Gastroesophageal sphincter (tissue), 4 donors: ENCODE measurements at regions not wholly inside any gene's neighbourhood (a gene's known extent, or its start where the extent isn't known, plus 50 kb on each side); places are given as distances from the start of the nearest gene placed in this dataset.
A peak's percentile ranks its signal among the peaks of the same experiment; 100 is the strongest.

Experiments used
- ATAC-seq: fragments of 150-250 bp; one replicate; pipeline ENCODE4 v1.9.1; 2016; ENCODE audit warnings: mild to moderate bottlenecking, moderate library complexity
- H3K27ac ChIP-seq, 4 donors: fragments of 200-600 bp; sonication (generic) in 3 of 4; 1 replicate in 3 of 4; 2 replicates in 1 of 4; pipeline ENCODE4 v1.5.1; 2016 to 2019
- H3K27me3 ChIP-seq: fragments of 200-600 bp; sonication (generic); one replicate; pipeline ENCODE4 v1.5.1; 2019
- H3K36me3 ChIP-seq, 2 donors: fragments of 200-600 bp; sonication (generic); one replicate each; pipeline ENCODE4 v1.5.1; 2019; ENCODE audit warnings: control low read depth in 1 of 2
- H3K4me1 ChIP-seq, 3 donors: fragments of 200-600 bp; sonication (generic); 1 replicate in 2 of 3; 2 replicates in 1 of 3; pipeline ENCODE4 v1.5.1; 2016 to 2019; ENCODE audit warnings: control low read depth in 2 of 3
- H3K4me3 ChIP-seq, 2 donors: fragments of 200-600 bp; sonication (generic); one replicate each; pipeline ENCODE4 v1.5.1; 2019; ENCODE audit warnings: mild to moderate bottlenecking in 1 of 2, moderate library complexity in 1 of 2
- H3K9me3 ChIP-seq, 3 donors: fragments of 200-600 bp; sonication (generic); one replicate each; pipeline ENCODE4 v1.5.1; 2017 to 2019; ENCODE audit warnings: control low read depth in 2 of 3
- CTCF ChIP-seq, 4 experiments: fragments of 200-600 bp in 2 of 4; fragments of 450-650 bp in 2 of 4; sonication (generic) in 1 of 4; IDR thresholded peaks; one replicate each; pipeline ENCODE4 v1.5.1; 2017 to 2019; ENCODE audit warnings: antibody characterized with exemption in 4 of 4, mild to moderate bottlenecking in 2 of 4, moderate library complexity in 2 of 4
- EP300 ChIP-seq: sonication (generic); formaldehyde crosslinking; IDR thresholded peaks from one replicate; pipeline ENCODE4 v1.6.1; 2017; ENCODE audit warnings: antibody characterized with exemption, mild to moderate bottlenecking
- POLR2A ChIP-seq, 2 donors: fragments of 450-650 bp; IDR thresholded peaks; one replicate each; pipeline ENCODE4 v1.6.1; 2017; ENCODE audit warnings: antibody characterized with exemption in 2 of 2, mild to moderate bottlenecking in 2 of 2, moderate library complexity in 1 of 2
- POLR2AphosphoS5 ChIP-seq: sonication (generic); formaldehyde crosslinking; IDR thresholded peaks from one replicate; pipeline ENCODE4 v1.6.1; 2017; ENCODE audit warnings: antibody characterized with exemption
- WGBS, 2 donors: methylation state at CpG; one replicate each; pipeline ENCODE4 v1.1.5; 2018; ENCODE audit warnings: low coverage in 1 of 2; 5-methylcytosine and 5-hydroxymethylcytosine counted together

- ATAC-seq = no peak
- Histone ChIP-seq H3K27ac (no peak overlapping the region), H3K4me1 (no peaks in the 10 kb centered on the region), H3K9me3 (no peaks in the 10 kb centered on the region), H3K4me3 (no peak overlapping the region), H3K36me3 (no peaks in the 10 kb centered on the region), H3K27me3 (peaks cover 69% of the 10 kb centered on the region)
- TF ChIP-seq CTCF (IDR thresholded peaks at IDR 0.05) = peak; percentile 59 to 85 (median 62)
- no peak for TF ChIP-seq EP300
- WGBS, 2 donors = 26 to 28% methylated on average over 11 to 15 of the region's 15 CpGs
These were observed 53.9 kb downstream of the OTOR start for GRCh38 chr20:16801919-16802651.

GRCh38 chr20:16802652-16802935 is 54.4 kb downstream of the OTOR start:
- H3K27me3 ChIP-seq = peaks cover 74% of the 10 kb centered on the region
- 69 to 75% methylated on average over 4 of the region's 4 CpGs for WGBS, 2 donors
- H3K4me1 ChIP-seq = no peaks in the 10 kb centered on the region
- H3K4me3 ChIP-seq = no peak overlapping the region
- H3K27ac ChIP-seq = no peak overlapping the region
- ATAC-seq = no peak
- no peaks in the 10 kb centered on the region for H3K9me3 ChIP-seq
- TF ChIP-seq POLR2AphosphoS5 (no peak), CTCF (IDR thresholded peaks at IDR 0.05) (no peak), EP300 (no peak), POLR2A (IDR thresholded peaks at IDR 0.05) (no peak)
- H3K36me3 ChIP-seq = no peaks in the 10 kb centered on the region

GRCh38 chr20:16803965-16804792 is 56.0 kb downstream of the OTOR start:
- H3K4me1 ChIP-seq = no peaks in the 10 kb centered on the region
- no peak overlapping the region for H3K4me3 ChIP-seq
- H3K36me3 ChIP-seq = no peaks in the 10 kb centered on the region
- no peaks in the 10 kb centered on the region for H3K9me3 ChIP-seq
- TF ChIP-seq POLR2AphosphoS5 (no peak), CTCF (IDR thresholded peaks at IDR 0.05) (peak; percentile 33 to 83 (median 46)), POLR2A (IDR thresholded peaks at IDR 0.05) (no peak), EP300 (no peak)
- H3K27ac ChIP-seq = no peak overlapping the region
- ATAC-seq = no peak
- WGBS, 2 donors = 18 to 35% methylated on average over 8 to 14 of the region's 14 CpGs
- peaks cover 71% of the 10 kb centered on the region for H3K27me3 ChIP-seq

GRCh38 chr20:16804793-16805187 is 56.6 kb downstream of the OTOR start:
- TF ChIP-seq CTCF (IDR thresholded peaks at IDR 0.05) (no peak), POLR2AphosphoS5 (no peak), EP300 (no peak), POLR2A (IDR thresholded peaks at IDR 0.05) (no peak)
- no peaks in the 10 kb centered on the region for H3K36me3 ChIP-seq
- 50 to 51% methylated on average over 6 of the region's 6 CpGs for WGBS, 2 donors
- no peak overlapping the region for H3K4me3 ChIP-seq
- H3K9me3 ChIP-seq = no peaks in the 10 kb centered on the region
- H3K27ac ChIP-seq = no peak overlapping the region
- H3K27me3 ChIP-seq = peaks cover 65% of the 10 kb centered on the region
- ATAC-seq = no peak
- no peaks in the 10 kb centered on the region for H3K4me1 ChIP-seq

- no peak for TF ChIP-seq POLR2AphosphoS5
- TF ChIP-seq POLR2A (IDR thresholded peaks at IDR 0.05) = no peak
- TF ChIP-seq CTCF (IDR thresholded peaks at IDR 0.05) = no peak
- no peak for TF ChIP-seq EP300
- no peaks in the 10 kb centered on the region for H3K9me3 ChIP-seq
- H3K4me1 ChIP-seq = no peaks in the 10 kb centered on the region
- peaks cover 59% of the 10 kb centered on the region for H3K27me3 ChIP-seq
- no peak overlapping the region for H3K4me3 ChIP-seq
- 48 to 60% methylated on average over 1 to 5 of the region's 6 CpGs for WGBS, 2 donors
- no peak for ATAC-seq
- no peaks in the 10 kb centered on the region for H3K36me3 ChIP-seq
- H3K27ac ChIP-seq = no peak overlapping the region
These were observed 57.9 kb downstream of the OTOR start for GRCh38 chr20:16806061-16806460.
